BLaER1 treated with 17β-estradiol and CSF1 and Interleukin-3, amounts not matched to agents 10 nM and 100 nM (cell line): ENCODE measurements at regions not wholly inside any gene's neighbourhood (a gene's known extent, or its start where the extent isn't known, plus 50 kb on each side); places are given as distances from the start of the nearest gene placed in this dataset.

Experiments
- H3K27ac ChIP-seq, 11 experiments: shearing (Covaris generic); formaldehyde crosslinking; 2 replicates each; pipeline ENCODE4 v1.8.1; 2022
- H3K27me3 ChIP-seq, 11 experiments: shearing (Covaris generic); formaldehyde crosslinking; 2 replicates each; pipeline ENCODE4 v1.8.1; 2022
- H3K36me3 ChIP-seq, 11 experiments: shearing (Covaris generic); formaldehyde crosslinking; 2 replicates each; pipeline ENCODE4 v1.8.1; 2022
- H3K4me1 ChIP-seq, 10 experiments: shearing (Covaris generic); formaldehyde crosslinking; 2 replicates each; pipeline ENCODE4 v1.8.1; 2022
- H3K4me2 ChIP-seq, 11 experiments: shearing (Covaris generic); formaldehyde crosslinking; 2 replicates each; pipeline ENCODE4 v1.8.1; 2022
- H3K4me3 ChIP-seq, 10 experiments: shearing (Covaris generic); formaldehyde crosslinking; 2 replicates each; pipeline ENCODE4 v1.8.1; 2022
- H3K9ac ChIP-seq, 11 experiments: shearing (Covaris generic); formaldehyde crosslinking; 2 replicates each; pipeline ENCODE4 v1.8.1; 2022
- H3K9me3 ChIP-seq, 11 experiments: shearing (Covaris generic); formaldehyde crosslinking; replicated peaks in 1 of 11; 2 replicates each; pipeline ENCODE4 v1.8.1; 2022
- H4K20me1 ChIP-seq, 11 experiments: shearing (Covaris generic); formaldehyde crosslinking; 2 replicates each; pipeline ENCODE4 v1.8.1; 2022
- Cebpa-rat ChIP-seq, 11 experiments: shearing (Covaris generic); IDR thresholded peaks; 2 replicates each; pipeline ENCODE4 v1.8.1; 2022

- H3K4me2 ChIP-seq: peak overlapping the region; percentile 69 to 94 (median 83)
- peaks cover 16 to 25% (median 22%) of the 10 kb centered on the region in 10 experiments for H3K4me1 ChIP-seq
- no peaks in the 10 kb centered on the region for H3K9me3 ChIP-seq
- no peaks in the 10 kb centered on the region for H3K36me3 ChIP-seq
- H3K27me3 ChIP-seq: peaks cover 0 to 9% (median 0%) of the 10 kb centered on the region in 11 experiments; a peak in 4 of 22 replicates
- H4K20me1 ChIP-seq: no peaks in the 10 kb centered on the region
- peak overlapping the region; percentile 5 to 59 (median 28); a peak in 11 of 20 replicates for H3K4me3 ChIP-seq
- peak overlapping the region in 4 of 11 experiments; percentile 14 to 32 (median 24); a peak in 5 of 22 replicates for H3K27ac ChIP-seq
- H3K9ac ChIP-seq: peak overlapping the region in 8 of 11 experiments; percentile 9 to 56 (median 34); a peak in 12 of 22 replicates
- TF ChIP-seq Cebpa-rat (IDR thresholded peaks at IDR 0.05): peak; percentile 25 to 82 (median 55); a peak in 12 of 22 replicates
Observed at GRCh38 chr6:151681433-151682059, 125.9 kb upstream of the ESR1 start.

GRCh38 chr6:151682251-151682650, 125.2 kb upstream of the ESR1 start:
- H4K20me1 ChIP-seq: no peaks in the 10 kb centered on the region

GRCh38 chr6:151682922-151683321, 124.6 kb upstream of the ESR1 start:
- Histone ChIP-seq H3K4me3 (no peak overlapping the region), H3K4me2 (no peak overlapping the region; a peak in 2 of 22 replicates), H3K4me1 (peaks cover 16 to 23% (median 21%) of the 10 kb centered on the region in 10 experiments), H3K36me3 (no peaks in the 10 kb centered on the region), H3K9ac (no peak overlapping the region), H3K9me3 (no peaks in the 10 kb centered on the region), H3K27ac (no peak overlapping the region), H3K27me3 (peaks cover 0 to 9% (median 0%) of the 10 kb centered on the region in 11 experiments; a peak in 4 of 22 replicates), H4K20me1 (no peaks in the 10 kb centered on the region)
- no peak for TF ChIP-seq Cebpa-rat (IDR thresholded peaks at IDR 0.05)

More at GRCh38 chr6:151682251-151682650, 125.2 kb upstream of the ESR1 start:
- no peaks in the 10 kb centered on the region for H3K9me3 ChIP-seq
- H3K36me3 ChIP-seq: no peaks in the 10 kb centered on the region
- no peak overlapping the region for H3K9ac ChIP-seq
- peaks cover 16 to 23% (median 21%) of the 10 kb centered on the region in 10 experiments for H3K4me1 ChIP-seq
- TF ChIP-seq Cebpa-rat (IDR thresholded peaks at IDR 0.05): no peak
- H3K27me3 ChIP-seq: peaks cover 0 to 9% (median 0%) of the 10 kb centered on the region in 11 experiments; a peak in 4 of 22 replicates
- H3K4me2 ChIP-seq: peak overlapping the region; percentile 69 to 94 (median 83)
- peak overlapping the region in 2 of 10 experiments; percentile 6 to 11; a peak in 1 of 20 replicates for H3K4me3 ChIP-seq
- no peak overlapping the region; a peak in 2 of 22 replicates for H3K27ac ChIP-seq

- Histone ChIP-seq H3K4me3 (no peak overlapping the region), H3K9me3 (no peaks in the 10 kb centered on the region), H3K36me3 (no peaks in the 10 kb centered on the region), H3K27me3 (peaks cover 0 to 9% (median 0%) of the 10 kb centered on the region in 11 experiments; a peak in 4 of 22 replicates), H4K20me1 (no peaks in the 10 kb centered on the region), H3K4me2 (no peak overlapping the region), H3K27ac (no peak overlapping the region), H3K4me1 (peaks cover 16 to 23% (median 21%) of the 10 kb centered on the region in 10 experiments), H3K9ac (no peak overlapping the region)
- no peak for TF ChIP-seq Cebpa-rat (IDR thresholded peaks at IDR 0.05)
Observed at GRCh38 chr6:151683381-151683780, 124.1 kb upstream of the ESR1 start.

- H3K27me3 ChIP-seq: no peaks in the 10 kb centered on the region
- no peak for TF ChIP-seq Cebpa-rat (IDR thresholded peaks at IDR 0.05)
- no peaks in the 10 kb centered on the region for H4K20me1 ChIP-seq
- no peaks in the 10 kb centered on the region for H3K36me3 ChIP-seq
- H3K9ac ChIP-seq: peak overlapping the region in 2 of 11 experiments; percentile 85 to 89; a peak in 3 of 22 replicates
- peak overlapping the region in 6 of 11 experiments; percentile 5 to 89 (median 49); a peak in 7 of 22 replicates for H3K4me2 ChIP-seq
- peaks cover 0 to 53% (median 6%) of the 10 kb centered on the region in 10 experiments; a peak in 8 of 20 replicates for H3K4me1 ChIP-seq
- H3K9me3 ChIP-seq: no peaks in the 10 kb centered on the region
- no peak overlapping the region for H3K4me3 ChIP-seq
- H3K27ac ChIP-seq: peak overlapping the region in 3 of 11 experiments; percentile 76 to 93 (median 91); a peak in 4 of 22 replicates
Observed at GRCh38 chr6:151689499-151690201, 117.8 kb upstream of the ESR1 start.

- peak overlapping the region in 9 of 11 experiments; percentile 5 to 89 (median 44); a peak in 13 of 22 replicates for H3K4me2 ChIP-seq
- H3K4me3 ChIP-seq: peak overlapping the region in 3 of 10 experiments; percentile 26 to 46 (median 43); a peak in 5 of 20 replicates
- H3K27me3 ChIP-seq: no peaks in the 10 kb centered on the region
- no peaks in the 10 kb centered on the region for H4K20me1 ChIP-seq
- H3K9me3 ChIP-seq: no peaks in the 10 kb centered on the region
- peaks cover 0 to 60% (median 6%) of the 10 kb centered on the region in 10 experiments; a peak in 8 of 20 replicates for H3K4me1 ChIP-seq
- H3K36me3 ChIP-seq: no peaks in the 10 kb centered on the region
- H3K27ac ChIP-seq: peak overlapping the region in 4 of 11 experiments; percentile 57 to 93 (median 84); a peak in 9 of 22 replicates
- H3K9ac ChIP-seq: peak overlapping the region in 3 of 11 experiments; percentile 62 to 89 (median 85); a peak in 6 of 22 replicates
- no peak for TF ChIP-seq Cebpa-rat (IDR thresholded peaks at IDR 0.05)
Observed at GRCh38 chr6:151690303-151690702, 117.2 kb upstream of the ESR1 start.

- Histone ChIP-seq H3K9me3 (no peaks in the 10 kb centered on the region), H4K20me1 (no peaks in the 10 kb centered on the region), H3K4me2 (peak overlapping the region; percentile 12 to 89 (median 40); a peak in 20 of 22 replicates), H3K36me3 (no peaks in the 10 kb centered on the region), H3K9ac (peak overlapping the region in 4 of 11 experiments; percentile 27 to 89 (median 74); a peak in 8 of 22 replicates), H3K27me3 (no peaks in the 10 kb centered on the region), H3K27ac (peak overlapping the region in 7 of 11 experiments; percentile 11 to 93 (median 57); a peak in 12 of 22 replicates), H3K4me3 (peak overlapping the region in 3 of 10 experiments; percentile 26 to 46 (median 43); a peak in 6 of 20 replicates), H3K4me1 (peaks cover 0 to 65% (median 6%) of the 10 kb centered on the region in 10 experiments; a peak in 8 of 20 replicates)
- TF ChIP-seq Cebpa-rat (IDR thresholded peaks at IDR 0.05): no peak
Observed at GRCh38 chr6:151690768-151691562, 116.5 kb upstream of the ESR1 start.

- H4K20me1 ChIP-seq: no peaks in the 10 kb centered on the region
- TF ChIP-seq Cebpa-rat (IDR thresholded peaks at IDR 0.05): no peak
- H3K36me3 ChIP-seq: no peaks in the 10 kb centered on the region
- peaks cover 0 to 73% (median 6%) of the 10 kb centered on the region in 10 experiments; a peak in 8 of 20 replicates for H3K4me1 ChIP-seq
- H3K27ac ChIP-seq: peak overlapping the region in 2 of 11 experiments; percentile 91 to 93; a peak in 3 of 22 replicates
- H3K27me3 ChIP-seq: no peaks in the 10 kb centered on the region
- peak overlapping the region in 2 of 11 experiments; percentile 85 to 89; a peak in 1 of 22 replicates for H3K9ac ChIP-seq
- H3K4me3 ChIP-seq: peak overlapping the region in 1 of 10 experiments; percentile 46; a peak in 2 of 20 replicates
- peak overlapping the region in 2 of 11 experiments; percentile 86 to 89; a peak in 4 of 22 replicates for H3K4me2 ChIP-seq
- no peaks in the 10 kb centered on the region for H3K9me3 ChIP-seq
Observed at GRCh38 chr6:151692216-151692615, 115.3 kb upstream of the ESR1 start.
